GM12878 (cell line): ENCODE measurements at regions not wholly inside any gene's neighbourhood (a gene's known extent, or its start where the extent isn't known, plus 50 kb on each side); places are given as distances from the start of the nearest gene placed in this dataset.

Experiments used
- ATAC-seq: fragments of 200-7000 bp; cut with Tn5 transposase; 3 replicates; pipeline ENCODE4 v1.9.1; 2020; ENCODE audit warnings: mild to moderate bottlenecking, moderate library complexity
- BruUV-seq: library from RNA; stranded (reverse); fragments of 400-500 nt; replicated peaks from 2 replicates; lab custom pipeline; 2021; lab: Mats Ljungman, UMichigan
- CTCF ChIA-PET: fragments of 300-600 bp; sonication (Branson Sonifier 250); formaldehyde crosslinking; extraction: SDS; loops from one replicate; lab custom pipeline; 2021; ENCODE audit warnings: inconsistent platforms; lab: Yijun Ruan, JAX
- POLR2A ChIA-PET: fragments of 350-600 bp; formaldehyde crosslinking; extraction: SDS; loops from one replicate; lab custom pipeline; 2021; ENCODE audit warnings: inconsistent platforms; lab: Charles Lee
- RAD21 ChIA-PET: fragments of 300-600 bp; sonication (Branson Sonifier 250); formaldehyde crosslinking; loops from one replicate; lab custom pipeline; 2023; ENCODE audit warnings: antibody characterized with exemption; ENCODE audit not compliant: unreplicated experiment; lab: Charles Lee
- SMC1A ChIA-PET: fragments of 300-600 bp; sonication (Branson Sonifier 250); formaldehyde crosslinking; loops from one replicate; lab custom pipeline; 2023; ENCODE audit not compliant: unreplicated experiment, uncharacterized antibody; lab: Charles Lee
- DNase-seq: peaks from one replicate; pipeline ENCODE4 v3.0.0-alpha.2; 2011; ENCODE audit warnings: low read depth, low spot score
- FAIRE-seq: peaks from 3 replicates; lab custom pipeline; 2011; peaks lifted over from hg19 to GRCh38; lab: Jason Lieb, UNC
- H2AFZ ChIP-seq: 2 replicates; pipeline ENCODE4 v1.6.0; 2011; ENCODE audit warnings: low read depth, low read length, control low read depth; ENCODE audit not compliant: control insufficient read depth
- H3K27ac ChIP-seq: 2 replicates; pipeline ENCODE4 v1.5.1; 2011; ENCODE audit warnings: control low read depth; ENCODE audit not compliant: control insufficient read depth, insufficient read depth
- H3K27me3 ChIP-seq, 2 experiments: replicated peaks in 1 of 2; 2 replicates each; pipeline versions ENCODE4 v1.6.0 to v1.6.1; 2011; ENCODE audit warnings: low read length in 1 of 2; ENCODE audit not compliant: control insufficient read depth in 2 of 2, insufficient read depth in 2 of 2
- H3K36me3 ChIP-seq, 2 experiments: 2 replicates each; pipeline ENCODE4 v1.5.1; 2011; ENCODE audit warnings: low read length in 1 of 2; ENCODE audit not compliant: control insufficient read depth in 2 of 2, insufficient read depth in 2 of 2
- H3K4me1 ChIP-seq: 2 replicates; pipeline ENCODE4 v1.6.1; 2011; ENCODE audit warnings: mild to moderate bottlenecking, low read length, moderate library complexity, mixed read lengths; ENCODE audit not compliant: control insufficient read depth, insufficient read depth
- H3K4me2 ChIP-seq: 2 replicates; pipeline ENCODE4 v1.6.0; 2011; ENCODE audit warnings: control low read depth; ENCODE audit not compliant: control insufficient read depth, insufficient read depth
- H3K4me3 ChIP-seq: fragments of 200-600 bp; sonication (generic); 2 replicates; pipeline ENCODE4 v1.5.1; 2016
- H3K79me2 ChIP-seq: 2 replicates; pipeline ENCODE4 v1.6.0; 2011; ENCODE audit warnings: low read length; ENCODE audit not compliant: control insufficient read depth, insufficient read depth
- H3K9ac ChIP-seq: 2 replicates; pipeline ENCODE4 v1.8.0; 2011; ENCODE audit warnings: low read length, control low read depth, mixed read lengths; ENCODE audit not compliant: control insufficient read depth, insufficient read depth
- H3K9me3 ChIP-seq: replicated peaks from 3 replicates; pipeline ENCODE4 v1.5.1; 2011; ENCODE audit warnings: mild to moderate bottlenecking, low read length; ENCODE audit not compliant: control insufficient read depth, insufficient read depth
- H4K20me1 ChIP-seq: 2 replicates; pipeline ENCODE4 v1.6.0; 2011; ENCODE audit not compliant: control insufficient read depth, insufficient read depth
- CHD4 ChIP-seq: fragments of 200-600 bp; sonication (generic); IDR thresholded peaks from 2 replicates; pipeline ENCODE4 v1.6.1; 2016; ENCODE audit warnings: mild to moderate bottlenecking
- EGR1 ChIP-seq, 2 experiments: IDR thresholded peaks; 1 replicate in 1 of 2; 2 replicates in 1 of 2; pipeline ENCODE4 v1.6.1; 2011 to 2012; ENCODE audit warnings: low read depth in 2 of 2, low read length in 2 of 2, borderline replicate concordance in 1 of 2, mild to moderate bottlenecking in 1 of 2, moderate library complexity in 1 of 2
- FOS ChIP-seq: IDR thresholded peaks from 3 replicates; pipeline ENCODE4 v1.6.1; 2011; ENCODE audit warnings: borderline replicate concordance; ENCODE audit not compliant: insufficient read length; ENCODE audit errors: extremely low read depth
- IKZF1 ChIP-seq: fragments of 450-650 bp; conservative IDR thresholded peaks from 2 replicates; pipeline ENCODE4 v1.6.1; 2017; ENCODE audit warnings: antibody characterized with exemption, mild to moderate bottlenecking
- NRF1 ChIP-seq: conservative IDR thresholded peaks from 2 replicates; pipeline ENCODE4 v1.6.1; 2011; ENCODE audit warnings: mild to moderate bottlenecking, low read depth, low read length, improper control_type of control experiment
- YBX1 ChIP-seq: fragments of 450-650 bp; IDR thresholded peaks from 2 replicates; pipeline ENCODE4 v1.6.1; 2016; ENCODE audit warnings: antibody characterized with exemption
- ZNF24 ChIP-seq: fragments of 450-650 bp; IDR thresholded peaks from 2 replicates; pipeline ENCODE4 v1.6.1; 2017; ENCODE audit warnings: antibody characterized with exemption, mild to moderate bottlenecking
- WGBS: methylation state at CpG from one replicate; pipeline ENCODE4 v1.1.6; 2016; ENCODE audit warnings: low lambda C conversion rate; ENCODE audit not compliant: insufficient replicate concordance, insufficient coverage; ENCODE audit errors: missing lambda C conversion rate; 5-methylcytosine and 5-hydroxymethylcytosine counted together
- in situ Hi-C: fragments of 300-500 bp; cut with MboI; formaldehyde crosslinking; loops from 9 replicates; pipeline ENCODE4 v1.14.3; 2018; ENCODE audit warnings: mixed read lengths
- intact Hi-C: fragments of 100-400 bp; cut with micrococcal nuclease; formaldehyde crosslinking; loops from one replicate; pipeline ENCODE4 v1.14.2; 2022; ENCODE audit not compliant: unreplicated experiment
- TF ChIP-seq, protein P1 (sequence below): fragments of 450-650 bp; IDR thresholded peaks from 2 replicates; pipeline ENCODE4 v1.6.1; 2018; ENCODE audit warnings: borderline replicate concordance, mild to moderate bottlenecking; ENCODE audit not compliant: partially characterized antibody
- TF ChIP-seq, protein P2 (sequence below): fragments of 450-650 bp; IDR thresholded peaks from 2 replicates; pipeline ENCODE4 v1.6.1; 2014; ENCODE audit warnings: mild to moderate bottlenecking
- TF ChIP-seq, protein P3 (sequence below): IDR thresholded peaks from 2 replicates; pipeline ENCODE4 v1.6.1; 2011; ENCODE audit warnings: low read depth, mild to moderate bottlenecking, low read length, moderate library complexity, borderline replicate concordance; ENCODE audit errors: extremely low read depth

DNA sequence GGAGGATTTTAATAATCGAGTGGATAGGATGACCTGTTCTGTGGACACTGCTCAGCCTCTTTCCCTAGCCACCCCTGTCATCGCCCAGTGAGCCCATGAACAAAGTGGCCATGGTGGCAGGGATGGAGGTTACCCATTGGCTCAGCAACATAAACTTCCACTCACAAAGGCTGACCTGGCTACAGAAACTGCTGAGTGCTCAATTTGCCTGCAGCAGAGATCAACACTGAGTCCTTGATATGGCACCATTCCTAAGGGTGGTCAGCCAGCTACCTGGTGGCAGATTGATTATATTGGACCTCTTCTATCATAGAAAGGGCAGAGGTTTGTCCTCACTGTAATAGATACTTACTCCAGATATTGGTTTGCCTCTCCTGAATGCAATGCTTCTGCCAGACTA is 465.4 kb upstream of the FBXO33 start (continued):
- TF ChIP-seq, protein P1, sequence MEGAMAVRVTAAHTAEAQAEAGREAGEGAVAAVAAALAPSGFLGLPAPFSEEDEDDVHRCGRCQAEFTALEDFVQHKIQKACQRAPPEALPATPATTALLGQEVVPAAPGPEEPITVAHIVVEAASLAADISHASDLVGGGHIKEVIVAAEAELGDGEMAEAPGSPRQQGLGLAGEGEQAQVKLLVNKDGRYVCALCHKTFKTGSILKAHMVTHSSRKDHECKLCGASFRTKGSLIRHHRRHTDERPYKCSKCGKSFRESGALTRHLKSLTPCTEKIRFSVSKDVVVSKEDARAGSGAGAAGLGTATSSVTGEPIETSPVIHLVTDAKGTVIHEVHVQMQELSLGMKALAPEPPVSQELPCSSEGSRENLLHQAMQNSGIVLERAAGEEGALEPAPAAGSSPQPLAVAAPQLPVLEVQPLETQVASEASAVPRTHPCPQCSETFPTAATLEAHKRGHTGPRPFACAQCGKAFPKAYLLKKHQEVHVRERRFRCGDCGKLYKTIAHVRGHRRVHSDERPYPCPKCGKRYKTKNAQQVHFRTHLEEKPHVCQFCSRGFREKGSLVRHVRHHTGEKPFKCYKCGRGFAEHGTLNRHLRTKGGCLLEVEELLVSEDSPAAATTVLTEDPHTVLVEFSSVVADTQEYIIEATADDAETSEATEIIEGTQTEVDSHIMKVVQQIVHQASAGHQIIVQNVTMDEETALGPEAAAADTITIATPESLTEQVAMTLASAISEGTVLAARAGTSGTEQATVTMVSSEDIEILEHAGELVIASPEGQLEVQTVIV, result no peak
- TF ChIP-seq, protein P2, sequence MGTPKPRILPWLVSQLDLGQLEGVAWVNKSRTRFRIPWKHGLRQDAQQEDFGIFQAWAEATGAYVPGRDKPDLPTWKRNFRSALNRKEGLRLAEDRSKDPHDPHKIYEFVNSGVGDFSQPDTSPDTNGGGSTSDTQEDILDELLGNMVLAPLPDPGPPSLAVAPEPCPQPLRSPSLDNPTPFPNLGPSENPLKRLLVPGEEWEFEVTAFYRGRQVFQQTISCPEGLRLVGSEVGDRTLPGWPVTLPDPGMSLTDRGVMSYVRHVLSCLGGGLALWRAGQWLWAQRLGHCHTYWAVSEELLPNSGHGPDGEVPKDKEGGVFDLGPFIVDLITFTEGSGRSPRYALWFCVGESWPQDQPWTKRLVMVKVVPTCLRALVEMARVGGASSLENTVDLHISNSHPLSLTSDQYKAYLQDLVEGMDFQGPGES, result no peak
- TF ChIP-seq FOS, result no peak
- TF ChIP-seq YBX1, result no peak
- TF ChIP-seq, all 136 proteins: peak for 0

DNA sequence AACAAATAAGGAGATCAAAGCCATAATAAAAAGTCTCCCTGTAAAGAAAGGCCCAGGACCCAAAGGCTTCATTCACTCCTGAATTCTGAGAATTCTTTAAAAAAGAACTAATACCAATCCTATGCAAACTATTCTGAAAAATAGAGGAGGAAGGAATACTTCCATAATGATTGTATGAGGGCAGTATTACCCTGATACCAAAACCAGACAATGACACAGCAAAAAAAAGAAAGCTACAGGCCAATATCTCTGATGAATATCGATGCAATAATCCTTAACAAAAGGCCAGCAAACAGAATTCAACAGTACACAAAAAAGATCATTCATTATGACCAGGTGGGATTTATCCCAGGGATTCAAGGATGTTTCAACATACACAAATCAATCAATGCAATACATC is 457.8 kb upstream of the FBXO33 start:
- H3K9ac ChIP-seq, result no peak overlapping the region
- H3K4me3 ChIP-seq, result no peak overlapping the region
- H3K79me2 ChIP-seq, result no peaks in the 10 kb centered on the region
- no TSS peak for BruUV-seq
- no peaks in the 10 kb centered on the region for H3K4me1 ChIP-seq
- intact Hi-C loops, result no loop called here
- no peaks in the 10 kb centered on the region for H3K9me3 ChIP-seq
- DNase-seq (no peak), FAIRE-seq (no peak), ATAC-seq (no peak)
- 0% methylated on average over 1 of the region's 1 CpG for WGBS
- H3K4me2 ChIP-seq, result no peak overlapping the region
- RAD21 ChIA-PET, result interaction anchor here (1.0 kb wide), 1 partner anchor 11 kb away, joined by 3 read pairs; no protein-coding TSS in a partner anchor
- no peak for TF ChIP-seq ZNF24
- TF ChIP-seq NRF1, result no peak
- TF ChIP-seq, protein P3, sequence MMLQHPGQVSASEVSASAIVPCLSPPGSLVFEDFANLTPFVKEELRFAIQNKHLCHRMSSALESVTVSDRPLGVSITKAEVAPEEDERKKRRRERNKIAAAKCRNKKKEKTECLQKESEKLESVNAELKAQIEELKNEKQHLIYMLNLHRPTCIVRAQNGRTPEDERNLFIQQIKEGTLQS, result no peak
- TF ChIP-seq EGR1 (IDR thresholded peaks at IDR 0.05; ENCODE audit: borderline replicate concordance in 1 of 2, low read depth in 2 of 2, low read length in 2 of 2), result no peak
- no peak for TF ChIP-seq CHD4
- TF ChIP-seq IKZF1, result no peak
- TF ChIP-seq, all 136 proteins: peak for 0
- H2AFZ ChIP-seq, result no peak overlapping the region
- no peaks in the 10 kb centered on the region for H3K36me3 ChIP-seq
- ChIA-PET SMC1A (no interaction called here), CTCF (interaction anchor here (0.8 kb wide), 1 partner anchor 308 kb away, joined by 3 read pairs; no protein-coding TSS in a partner anchor), POLR2A (no interaction called here)
- in situ Hi-C loops, result no loop called here
- H3K27ac ChIP-seq, result no peak overlapping the region
- H4K20me1 ChIP-seq, result no peaks in the 10 kb centered on the region
- H3K27me3 ChIP-seq, result no peaks in the 10 kb centered on the region
